ENCODE measurements at regions not wholly inside any gene's neighbourhood (a gene's known extent, or its start where the extent isn't known, plus 50 kb on each side); places are given as distances from the start of the nearest gene placed in this dataset.
"Not testable (repeated sequence)": the region's sequence is repeated elsewhere in the genome, so short reads cannot be mapped to it uniquely, and the experiment has no call there.

GRCh38 chr5:29175774-29176173 is 2017.7 kb upstream of the CDH6 start:
- no peak for DNase-seq
- Histone ChIP-seq H3K27me3 (no peaks in the 10 kb centered on the region), H3K36me3 (no peaks in the 10 kb centered on the region), H3K4me3 (no peak overlapping the region), H3K9me3 (no peaks in the 10 kb centered on the region)

- H3K27me3 ChIP-seq: no peaks in the 10 kb centered on the region
- no peak for DNase-seq
- H3K4me3 ChIP-seq: no peak overlapping the region
- no peaks in the 10 kb centered on the region for H3K9me3 ChIP-seq
- H3K36me3 ChIP-seq: no peaks in the 10 kb centered on the region
Measured at GRCh38 chr5:29170599-29170998, 2022.9 kb upstream of the CDH6 start.

- peak; percentile 6 for DNase-seq
- no peaks in the 10 kb centered on the region for H3K9me3 ChIP-seq
- H3K36me3 ChIP-seq: no peaks in the 10 kb centered on the region
- no peaks in the 10 kb centered on the region for H3K27me3 ChIP-seq
- H3K4me3 ChIP-seq: no peak overlapping the region
Measured at GRCh38 chr5:29169886-29170285, 2023.6 kb upstream of the CDH6 start.

GRCh38 chr5:29162297-29162696 is 2031.2 kb upstream of the CDH6 start:
- H3K9me3 ChIP-seq: no peaks in the 10 kb centered on the region
- no peaks in the 10 kb centered on the region for H3K27me3 ChIP-seq
- DNase-seq: no peak
- H3K36me3 ChIP-seq: no peaks in the 10 kb centered on the region
- H3K4me3 ChIP-seq: no peak overlapping the region

DNA sequence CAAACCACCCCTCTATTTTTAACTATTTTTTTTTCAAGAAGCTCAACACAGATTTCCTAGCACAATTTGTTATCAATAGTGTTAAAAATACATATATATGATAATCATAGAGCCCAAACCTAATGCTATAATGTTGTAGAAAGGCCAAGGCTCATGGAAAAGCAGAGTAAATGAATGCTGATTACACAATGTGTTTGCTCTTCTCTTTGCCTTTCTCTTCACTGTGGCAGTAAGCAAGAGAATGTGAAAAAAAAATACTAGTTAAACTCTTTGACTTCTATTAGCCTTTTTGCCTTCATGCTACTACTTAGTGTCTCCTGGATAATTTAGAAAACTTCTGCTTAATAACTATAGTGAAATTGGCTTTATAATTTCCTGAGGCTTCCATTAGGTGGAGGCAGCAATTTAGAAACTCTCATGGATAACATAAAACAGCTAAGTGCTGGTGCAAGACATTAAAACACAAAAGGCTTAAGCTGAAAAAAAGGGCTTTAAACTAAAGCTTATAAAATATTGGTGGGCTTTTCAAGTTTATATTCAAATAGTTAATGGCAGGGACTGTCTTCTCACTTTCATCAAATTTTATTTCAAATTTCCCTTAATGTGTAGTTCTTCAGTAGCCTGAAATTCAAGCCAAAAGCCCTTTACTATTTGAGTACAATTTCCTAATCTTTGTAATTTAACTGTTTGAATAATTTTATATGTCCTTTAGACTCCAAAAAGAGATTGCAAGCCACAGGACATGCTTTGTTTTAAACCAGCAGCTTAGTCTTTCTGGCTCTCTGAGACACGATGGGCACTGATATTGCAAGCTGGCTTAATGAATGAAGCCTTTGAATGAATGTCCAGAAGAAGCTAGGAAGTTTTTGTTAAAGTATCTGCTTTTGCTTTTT is 2031.8 kb upstream of the CDH6 start:
- DNase-seq: no peak
- Histone ChIP-seq H3K27me3 (no peaks in the 10 kb centered on the region), H3K4me3 (no peak overlapping the region), H3K9me3 (no peaks in the 10 kb centered on the region), H3K36me3 (no peaks in the 10 kb centered on the region)

- DNase-seq: no peak
- H3K4me3 ChIP-seq: no peak overlapping the region
Measured at GRCh38 chr5:29157975-29158374, 2035.5 kb upstream of the CDH6 start.

DNA sequence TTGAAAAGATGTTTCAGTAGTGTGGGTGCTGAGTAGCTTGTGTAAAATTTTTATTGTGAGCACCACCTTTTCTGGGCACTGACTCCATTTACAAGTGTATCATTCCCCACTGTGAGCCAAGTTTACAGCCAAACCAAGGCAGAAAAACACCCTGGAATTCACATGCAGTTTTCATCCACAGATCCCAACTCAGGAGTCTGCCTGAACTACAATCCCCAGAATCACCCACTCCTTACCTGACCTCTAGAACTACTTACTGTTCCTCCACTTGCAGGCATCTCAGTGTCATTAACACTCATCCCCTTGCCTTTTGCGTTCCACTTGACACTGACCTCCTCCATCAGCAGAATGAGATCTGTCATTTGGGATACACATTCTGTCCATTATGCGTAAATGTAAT is 2042.6 kb upstream of the CDH6 start:
- DNase-seq: no peak
- H3K27me3 ChIP-seq: no peaks in the 10 kb centered on the region
- H3K36me3 ChIP-seq: no peaks in the 10 kb centered on the region
- no peaks in the 10 kb centered on the region for H3K9me3 ChIP-seq
- no peak overlapping the region for H3K4me3 ChIP-seq

More at GRCh38 chr5:29157975-29158374, 2035.5 kb upstream of the CDH6 start:
- H3K27me3 ChIP-seq: no peaks in the 10 kb centered on the region
- no peaks in the 10 kb centered on the region for H3K9me3 ChIP-seq
- H3K36me3 ChIP-seq: no peaks in the 10 kb centered on the region

GRCh38 chr5:29148581-29148980 is 2044.9 kb upstream of the CDH6 start:
- DNase-seq: no peak
- no peaks in the 10 kb centered on the region for H3K36me3 ChIP-seq
- H3K4me3 ChIP-seq: no peak overlapping the region
- H3K27me3 ChIP-seq: no peaks in the 10 kb centered on the region
- H3K9me3 ChIP-seq: no peaks in the 10 kb centered on the region

- H3K9me3 ChIP-seq: no peaks in the 10 kb centered on the region
- no peaks in the 10 kb centered on the region for H3K27me3 ChIP-seq
- DNase-seq: no peak
- no peak overlapping the region for H3K4me3 ChIP-seq
- H3K36me3 ChIP-seq: no peaks in the 10 kb centered on the region
Measured at GRCh38 chr5:29148073-29148472, 2045.4 kb upstream of the CDH6 start.

DNA sequence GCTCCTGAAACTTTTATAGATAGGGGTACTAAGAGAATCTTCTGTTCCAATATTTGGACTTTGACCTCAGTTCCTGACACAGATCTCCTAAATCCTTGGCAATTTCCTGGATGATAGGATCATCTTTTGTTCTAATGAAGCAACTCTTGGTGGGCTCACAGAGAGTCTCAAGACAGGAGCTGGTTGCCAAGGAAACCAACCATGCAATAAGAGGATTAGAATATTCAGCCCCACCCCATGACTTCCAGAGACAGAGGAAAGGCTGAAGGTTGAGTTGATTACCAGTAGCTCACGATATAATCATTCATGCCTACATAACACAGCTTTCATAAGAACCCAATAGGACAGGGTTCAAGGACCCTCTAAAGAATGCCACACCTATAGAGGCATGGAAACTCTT is 2050.2 kb upstream of the CDH6 start:
- no peaks in the 10 kb centered on the region for H3K36me3 ChIP-seq
- H3K27me3 ChIP-seq: no peaks in the 10 kb centered on the region
- no peak for DNase-seq
- no peaks in the 10 kb centered on the region for H3K9me3 ChIP-seq
- no peak overlapping the region for H3K4me3 ChIP-seq

GRCh38 chr5:29134418-29134817 is 2059.1 kb upstream of the CDH6 start:
- DNase-seq: no peak
- peaks cover 6% of the 10 kb centered on the region; the same call in 1 of the 2 replicates for H3K9me3 ChIP-seq
- H3K36me3 ChIP-seq: no peaks in the 10 kb centered on the region
- H3K27me3 ChIP-seq: no peaks in the 10 kb centered on the region
- no peak overlapping the region for H3K4me3 ChIP-seq

DNA sequence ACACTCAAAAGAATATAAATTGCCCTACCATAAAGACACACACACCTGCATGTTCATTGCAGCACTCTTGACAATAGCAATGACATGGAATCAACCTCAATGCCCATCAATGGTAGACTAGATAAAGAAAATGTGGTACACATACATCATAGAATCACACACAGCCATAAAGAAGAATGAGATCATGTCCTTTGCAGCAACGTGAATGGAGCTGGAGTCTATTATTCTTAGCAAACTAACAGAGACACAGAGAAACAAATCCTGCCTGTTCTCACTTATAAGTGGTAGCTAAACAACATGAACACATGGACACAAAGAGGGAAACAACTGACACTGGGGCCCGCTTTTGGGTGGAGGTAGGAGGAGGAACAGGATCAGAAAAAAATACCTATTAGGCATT is 2062.2 kb upstream of the CDH6 start:
- Histone ChIP-seq H3K4me3 (no peak overlapping the region), H3K9me3 (peaks cover 6% of the 10 kb centered on the region; the same call in 1 of the 2 replicates), H3K36me3 (no peaks in the 10 kb centered on the region), H3K27me3 (no peaks in the 10 kb centered on the region)
- no peak for DNase-seq

GRCh38 chr5:29130786-29131185 is 2062.7 kb upstream of the CDH6 start:
- Histone ChIP-seq H3K36me3 (no peaks in the 10 kb centered on the region), H3K9me3 (peaks cover 6% of the 10 kb centered on the region; the same call in 1 of the 2 replicates), H3K4me3 (no peak overlapping the region), H3K27me3 (no peaks in the 10 kb centered on the region)
- no peak for DNase-seq

GRCh38 chr5:29127524-29128156 is 2065.8 kb upstream of the CDH6 start:
- not testable (repeated sequence) for H3K27me3 ChIP-seq, H3K4me3 ChIP-seq, H3K36me3 ChIP-seq, H3K9me3 ChIP-seq
- peak; percentile 2 for DNase-seq

GRCh38 chr5:29126462-29126861 is 2067.0 kb upstream of the CDH6 start:
- H3K4me3 ChIP-seq, H3K36me3 ChIP-seq, H3K9me3 ChIP-seq, H3K27me3 ChIP-seq, DNase-seq: not testable (repeated sequence)

- DNase-seq: peak; percentile 5
- H3K9me3 ChIP-seq: no peaks in the 10 kb centered on the region
- no peak overlapping the region for H3K4me3 ChIP-seq
- no peaks in the 10 kb centered on the region for H3K27me3 ChIP-seq
- H3K36me3 ChIP-seq: no peaks in the 10 kb centered on the region
Measured at GRCh38 chr5:29122306-29122705, 2071.2 kb upstream of the CDH6 start.

- Histone ChIP-seq H3K36me3 (no peaks in the 10 kb centered on the region), H3K9me3 (no peaks in the 10 kb centered on the region), H3K4me3 (no peak overlapping the region), H3K27me3 (no peaks in the 10 kb centered on the region)
- peak; percentile 52 for DNase-seq
Measured at GRCh38 chr5:29114331-29114768, 2076.0 kb upstream of the CDH9 start.

DNA sequence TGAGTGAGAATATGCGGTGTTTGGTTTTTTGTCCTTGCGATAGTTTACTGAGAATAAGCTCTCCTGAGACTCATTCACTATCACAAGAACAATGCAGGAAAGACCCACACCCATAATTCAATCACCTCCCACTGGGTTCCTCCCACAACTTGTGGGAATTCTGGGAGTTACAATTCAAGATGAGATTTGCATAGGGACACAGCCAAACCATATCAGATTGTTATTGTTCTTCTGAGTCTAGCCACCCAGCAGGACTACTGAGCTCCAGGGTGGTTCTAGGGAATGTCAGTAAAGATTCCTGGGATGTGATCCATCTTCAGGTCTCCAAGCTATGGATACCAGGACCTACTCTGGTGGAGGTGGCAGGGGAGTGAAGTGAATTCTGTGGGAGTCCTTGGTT is 2075.1 kb upstream of the CDH9 start:
- H3K4me3 ChIP-seq: no peak overlapping the region
- DNase-seq: no peak
- no peaks in the 10 kb centered on the region for H3K36me3 ChIP-seq
- no peaks in the 10 kb centered on the region for H3K27me3 ChIP-seq
- no peaks in the 10 kb centered on the region for H3K9me3 ChIP-seq

All from MG63 (cell line).